GM12874 (cell line): ENCODE measurements at regions not wholly inside any gene's neighbourhood (a gene's known extent, or its start where the extent isn't known, plus 50 kb on each side); places are given as distances from the start of the nearest gene placed in this dataset.

Experiments used
- TF ChIP-seq, protein P1 (sequence below): IDR thresholded peaks from 2 replicates; pipeline ENCODE4 v1.5.1; 2011; ENCODE audit warnings: low read depth, mild to moderate bottlenecking, control low read depth, low read length, moderate library complexity; ENCODE audit not compliant: insufficient read depth

DNA sequence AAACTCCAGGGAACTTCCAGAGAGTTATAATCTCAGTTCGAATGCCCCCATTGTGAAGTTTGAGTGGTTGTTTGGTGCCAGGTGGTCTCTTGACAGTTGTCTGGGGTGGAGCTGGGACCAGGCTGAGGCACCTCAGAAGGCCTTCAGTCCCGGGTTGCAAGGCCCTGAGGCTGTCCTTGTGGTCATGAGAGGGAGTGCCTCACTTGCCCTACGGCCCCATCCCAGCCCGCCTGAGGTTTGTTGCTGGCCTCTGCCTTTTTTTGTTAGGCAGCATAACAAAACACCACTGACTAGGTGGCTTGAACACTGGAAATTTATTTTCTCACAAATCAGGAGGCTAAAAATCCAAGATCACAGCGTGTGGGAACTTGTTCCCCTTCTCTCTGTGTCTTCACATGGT is 73.0 kb upstream of the PAPPA start:
- TF ChIP-seq, protein P1, sequence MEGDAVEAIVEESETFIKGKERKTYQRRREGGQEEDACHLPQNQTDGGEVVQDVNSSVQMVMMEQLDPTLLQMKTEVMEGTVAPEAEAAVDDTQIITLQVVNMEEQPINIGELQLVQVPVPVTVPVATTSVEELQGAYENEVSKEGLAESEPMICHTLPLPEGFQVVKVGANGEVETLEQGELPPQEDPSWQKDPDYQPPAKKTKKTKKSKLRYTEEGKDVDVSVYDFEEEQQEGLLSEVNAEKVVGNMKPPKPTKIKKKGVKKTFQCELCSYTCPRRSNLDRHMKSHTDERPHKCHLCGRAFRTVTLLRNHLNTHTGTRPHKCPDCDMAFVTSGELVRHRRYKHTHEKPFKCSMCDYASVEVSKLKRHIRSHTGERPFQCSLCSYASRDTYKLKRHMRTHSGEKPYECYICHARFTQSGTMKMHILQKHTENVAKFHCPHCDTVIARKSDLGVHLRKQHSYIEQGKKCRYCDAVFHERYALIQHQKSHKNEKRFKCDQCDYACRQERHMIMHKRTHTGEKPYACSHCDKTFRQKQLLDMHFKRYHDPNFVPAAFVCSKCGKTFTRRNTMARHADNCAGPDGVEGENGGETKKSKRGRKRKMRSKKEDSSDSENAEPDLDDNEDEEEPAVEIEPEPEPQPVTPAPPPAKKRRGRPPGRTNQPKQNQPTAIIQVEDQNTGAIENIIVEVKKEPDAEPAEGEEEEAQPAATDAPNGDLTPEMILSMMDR, result no peak

DNA sequence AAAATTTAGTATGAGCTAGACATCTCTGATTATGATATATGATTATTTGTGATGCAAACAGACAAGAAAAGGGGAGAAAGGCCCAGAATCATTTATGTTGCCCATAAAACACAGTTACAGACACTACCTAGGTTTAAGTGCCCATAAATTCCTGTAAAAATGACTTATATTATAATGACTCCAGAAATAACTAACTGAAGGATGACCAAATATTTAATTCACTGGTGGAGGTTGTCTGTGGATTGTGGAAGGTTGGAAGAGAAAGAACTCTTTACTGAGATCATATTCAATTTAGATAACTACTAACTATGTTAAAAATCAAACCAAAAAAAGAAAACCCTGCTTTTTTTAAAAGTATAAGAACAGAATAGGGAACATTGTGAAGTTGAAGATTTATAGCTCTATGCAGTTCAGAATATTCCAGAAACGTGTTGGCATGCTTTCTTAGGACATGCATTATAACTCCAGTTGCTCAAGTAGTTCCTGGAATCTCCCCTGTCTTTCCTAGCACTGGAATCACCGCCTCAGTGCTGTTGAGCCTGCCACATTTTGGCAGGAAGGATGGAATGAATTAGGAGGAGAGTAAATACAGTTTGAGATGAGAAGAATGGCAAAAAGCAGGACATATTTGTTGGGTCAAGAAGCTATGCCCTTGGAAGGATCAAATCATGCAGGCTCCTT is 72.0 kb upstream of the PAPPA start:
- TF ChIP-seq, protein P1, result no peak

DNA sequence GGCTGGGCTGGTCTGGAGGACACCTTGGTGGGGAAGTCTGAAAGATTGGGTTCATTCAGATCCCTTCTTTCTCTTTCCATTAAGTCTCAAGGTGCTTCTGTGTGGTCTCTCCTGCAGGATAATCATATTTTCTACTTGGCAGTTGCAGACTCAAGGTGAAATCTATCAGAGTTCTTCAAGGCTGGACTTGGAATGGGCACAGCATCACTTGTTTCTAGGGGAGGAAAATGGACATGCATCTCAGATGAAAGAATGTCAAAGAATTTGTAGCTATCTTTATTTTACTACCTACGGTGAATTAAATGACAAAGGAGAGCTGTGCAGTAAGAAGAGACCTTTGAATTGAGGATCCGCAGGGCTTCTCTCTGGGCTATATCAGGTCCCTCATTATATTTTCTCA is 69.8 kb upstream of the PAPPA start:
- TF ChIP-seq, protein P1, result no peak

DNA sequence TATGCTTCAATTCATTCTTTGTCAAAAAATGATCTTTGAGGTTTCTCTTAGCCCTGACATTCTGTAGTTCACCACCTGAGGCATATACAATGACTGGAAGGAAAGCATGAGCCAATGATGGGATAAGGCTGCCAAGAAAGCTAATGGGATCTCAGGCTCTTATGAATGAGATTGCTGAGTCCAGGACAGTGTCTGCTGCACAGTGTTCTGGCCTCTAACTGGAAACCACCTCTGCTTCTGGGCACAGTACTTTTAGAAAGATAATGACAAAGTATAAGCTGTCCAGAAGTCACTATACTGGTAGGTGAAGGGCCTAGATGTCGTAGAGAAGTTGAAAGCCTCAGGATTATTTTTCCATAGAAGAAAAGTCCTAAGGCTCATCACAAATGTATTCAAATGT is 69.1 kb upstream of the PAPPA start:
- TF ChIP-seq, protein P1, result no peak

DNA sequence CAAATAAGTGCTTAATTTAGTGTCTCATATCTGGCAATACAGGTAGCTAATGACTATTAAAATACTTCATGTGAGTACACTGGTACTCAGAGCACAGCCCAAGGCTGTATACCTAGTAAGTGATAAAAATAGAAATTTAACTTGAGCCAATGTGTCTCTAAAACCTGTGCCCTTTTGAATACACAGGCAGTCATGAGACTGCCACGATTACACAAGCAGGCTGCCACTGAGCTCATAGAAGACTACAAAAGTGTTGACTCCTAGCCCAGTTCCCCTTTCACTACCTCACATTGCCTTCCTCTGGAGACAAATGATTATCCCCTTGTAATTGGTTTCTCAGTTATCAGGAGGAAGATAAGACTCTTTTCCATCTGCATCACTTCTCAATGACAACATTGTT is 66.3 kb upstream of the PAPPA start:
- TF ChIP-seq, protein P1, result no peak

DNA sequence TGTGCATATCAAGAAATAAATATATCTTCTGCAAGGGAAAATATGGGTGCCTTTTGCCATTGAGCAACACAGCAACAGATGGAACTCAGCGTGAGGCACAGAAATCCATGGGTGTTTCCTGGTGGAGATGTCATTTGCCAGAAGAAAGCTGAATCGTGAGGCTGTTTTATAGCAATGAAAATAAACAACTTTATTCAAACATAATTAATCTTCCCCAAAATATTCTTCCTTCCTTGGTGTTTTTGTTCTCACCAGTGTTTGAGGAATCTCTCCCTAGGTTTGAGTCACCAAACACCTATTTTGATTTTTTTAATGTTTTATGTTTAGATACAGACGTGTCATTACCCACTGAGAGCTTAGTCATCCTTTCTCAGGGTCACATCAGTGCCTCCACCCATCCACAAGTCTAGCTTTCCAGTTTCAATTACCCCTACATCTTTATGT is 65.8 kb upstream of the PAPPA start:
- TF ChIP-seq, protein P1, result no peak

DNA sequence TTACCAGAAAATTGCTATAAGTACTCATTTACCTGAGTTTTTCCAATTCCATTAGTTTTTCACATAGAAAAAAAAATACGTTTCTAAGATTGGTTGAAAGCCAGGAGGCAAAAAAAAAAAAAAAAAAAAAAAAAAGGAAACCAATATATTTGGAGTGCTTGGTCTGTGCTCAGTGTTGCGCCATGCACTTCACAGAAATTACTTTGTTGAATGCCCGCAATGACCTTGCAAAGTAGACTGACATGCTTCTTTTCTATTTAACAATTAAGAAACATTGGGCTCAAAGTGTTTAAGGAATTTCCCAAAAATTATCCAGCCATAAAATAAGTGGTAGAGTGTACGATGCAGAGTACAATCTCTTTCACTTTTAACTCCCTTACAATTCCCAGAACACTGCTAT is 65.2 kb upstream of the PAPPA start:
- TF ChIP-seq, protein P1, result no peak
